Adrenal gland (tissue), 9 donors: ENCODE measurements at regions not wholly inside any gene's neighbourhood (a gene's known extent, or its start where the extent isn't known, plus 50 kb on each side); places are given as distances from the start of the nearest gene placed in this dataset.
"Not testable (repeated sequence)": the region's sequence is repeated elsewhere in the genome, so short reads cannot be mapped to it uniquely, and the experiment has no call there.

Source experiments
- DNase-seq, 7 donors: peaks; one replicate each; pipeline ENCODE4 v3.0.0-alpha.2; 2019 to 2020
- H3K27ac ChIP-seq, 5 donors: fragments of 200-600 bp; sonication (generic) in 4 of 5; 1 replicate in 3 of 5; 2 replicates in 2 of 5; pipeline versions ENCODE4 v1.5.1 to v1.8.0; 2016 to 2020; ENCODE audit warnings: mild to moderate bottlenecking in 1 of 5
- H3K27me3 ChIP-seq: fragments of 200-600 bp; 2 replicates; pipeline ENCODE4 v1.8.0; 2021
- H3K36me3 ChIP-seq, 2 donors: fragments of 200-600 bp; replicated peaks in 1 of 2; 1 replicate in 1 of 2; 2 replicates in 1 of 2; pipeline versions ENCODE4 v1.5.1 to v1.8.0; 2018 to 2022
- H3K4me1 ChIP-seq, 2 donors: fragments of 200-600 bp; replicated peaks in 1 of 2; 1 replicate in 1 of 2; 2 replicates in 1 of 2; pipeline versions ENCODE4 v1.5.1 to v1.8.0; 2018 to 2021
- H3K4me3 ChIP-seq, 4 donors: fragments of 200-600 bp; sonication (generic) in 3 of 4; one replicate each; pipeline ENCODE4 v1.5.1; 2016 to 2018
- H3K9me3 ChIP-seq, 3 donors: fragments of 200-600 bp; sonication (generic) in 1 of 3; replicated peaks in 1 of 3; 1 replicate in 2 of 3; 2 replicates in 1 of 3; pipeline versions ENCODE4 v1.5.1 to v1.8.0; 2016 to 2021
- CTCF ChIP-seq, 6 experiments: fragments of 450-650 bp in 4 of 6; fragments of 200-600 bp in 2 of 6; sonication (generic) in 1 of 6; IDR thresholded peaks; 1 replicate in 5 of 6; 2 replicates in 1 of 6; pipeline versions ENCODE4 v1.5.1 to v1.8.0; 2016 to 2021; ENCODE audit warnings: antibody characterized with exemption in 6 of 6, mild to moderate bottlenecking in 2 of 6, moderate library complexity in 1 of 6
- POLR2A ChIP-seq, 2 donors: fragments of 450-650 bp; IDR thresholded peaks; one replicate each; pipeline ENCODE4 v1.6.1; 2017; ENCODE audit warnings: antibody characterized with exemption in 2 of 2, mild to moderate bottlenecking in 2 of 2, moderate library complexity in 1 of 2
- WGBS, 4 donors: extraction: QIAGEN DNeasy Blood & Tissue Kit in 2 of 4; methylation state at CpG; one replicate each; pipeline versions ENCODE4 v1.1.5 to v1.1.7; 2013 to 2017; 5-methylcytosine and 5-hydroxymethylcytosine counted together
- intact Hi-C, 2 donors: fragments of 100-400 bp; cut with DNase I; formaldehyde crosslinking; loops; one replicate each; pipeline versions ENCODE4 v1.14.1 to v1.15.0; 2022 to 2023
- donor health status: healthy with polysubstance abuse.
- donor health status: Bipolar disorder and iron deficiency.
- donor health status: DM: yes; HTN: yes; CAD: no.
- donor health status: DM: no; HTN: no; CAD: no.
- donor health status: DM: no; HTN: no; CAD: no.

- H3K9me3 ChIP-seq: no peaks in the 10 kb centered on the region
- H3K27ac ChIP-seq: no peak overlapping the region
- 79 to 86% (median 84%) methylated on average over 14 of the region's 14 CpGs for WGBS, 4 donors
- intact Hi-C loops: no loop called here
- no peak overlapping the region for H3K4me3 ChIP-seq
- no peaks in the 10 kb centered on the region for H3K36me3 ChIP-seq
- TF ChIP-seq POLR2A (IDR thresholded peaks at IDR 0.05): no peak
- TF ChIP-seq CTCF (IDR thresholded peaks at IDR 0.05): no peak
- no peaks in the 10 kb centered on the region for H3K4me1 ChIP-seq
- H3K27me3 ChIP-seq: peaks cover 6% of the 10 kb centered on the region
- no peak for DNase-seq
These were observed 70.9 kb upstream of the PPP1R26 start for GRCh38 chr9:135408476-135409254.

DNA sequence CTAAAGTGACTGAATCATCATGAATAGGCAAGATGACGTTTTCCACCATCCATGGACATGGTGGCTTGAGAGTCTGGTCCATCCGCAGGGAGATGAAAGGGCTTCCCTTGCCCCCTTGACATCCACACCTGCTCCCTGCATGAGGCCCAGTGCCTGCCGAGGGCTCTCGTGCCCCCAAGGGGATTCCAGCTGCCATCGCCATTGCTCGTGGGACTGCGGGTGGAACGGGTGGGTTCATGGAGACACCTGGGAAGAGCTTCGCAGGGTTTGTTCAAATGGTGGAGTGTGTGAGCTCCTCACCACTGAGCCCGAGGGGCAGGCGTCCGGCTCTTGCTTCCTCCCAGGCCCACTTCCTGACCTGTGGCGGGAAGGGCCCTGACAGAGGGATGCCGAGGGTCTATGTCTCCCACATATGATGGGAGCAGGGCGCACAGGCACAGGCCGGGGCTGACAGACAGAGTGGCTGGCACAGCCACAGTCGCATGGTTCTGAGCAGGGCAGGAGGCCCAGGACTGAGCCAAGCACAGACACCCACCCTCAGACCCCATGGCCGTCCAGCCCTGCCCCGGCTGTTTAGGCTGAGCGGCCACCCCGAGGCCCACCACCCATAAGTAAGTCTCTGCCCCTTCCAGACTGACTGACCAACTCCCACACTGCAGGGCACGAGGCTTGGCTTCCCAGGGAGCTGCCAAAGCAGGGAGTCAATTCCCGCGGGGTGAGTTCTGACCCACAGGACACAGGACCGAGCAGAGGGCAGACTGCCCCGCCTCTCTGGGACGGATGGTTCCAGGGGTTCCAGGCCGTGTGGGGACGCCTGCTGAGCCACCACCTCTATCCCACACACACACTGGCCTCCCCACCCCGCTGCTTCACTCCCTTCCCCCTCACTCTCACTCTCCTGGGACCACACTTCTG lies 70.0 kb upstream of the PPP1R26 start:
- intact Hi-C loops: loop anchor here (5.0 kb wide), 2 partner anchors 322 to 707 kb away; partner anchors contain the start of gene OLFM1 (in 1 of the 2)

DNA sequence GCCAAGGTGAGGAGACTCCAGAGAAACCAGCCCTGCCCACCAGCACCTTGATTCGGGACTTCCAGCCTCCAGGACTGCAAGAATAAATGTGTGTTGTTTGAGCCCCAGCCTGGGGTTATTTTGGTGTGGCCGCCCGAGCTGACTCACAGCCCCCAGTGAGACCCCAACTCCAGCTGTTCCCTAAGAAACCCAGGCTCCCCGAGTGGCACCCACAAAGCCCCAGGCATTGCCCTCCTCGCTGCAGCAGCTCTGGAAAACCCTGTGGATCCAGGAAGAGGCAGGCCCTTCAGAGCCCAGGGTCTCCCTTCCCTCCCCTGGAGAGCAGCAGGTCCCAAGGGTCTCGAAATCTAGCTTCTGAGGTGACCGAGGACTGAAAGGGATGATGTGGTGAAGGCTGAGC lies 69.2 kb upstream of the PPP1R26 start:
- Histone ChIP-seq H3K4me1 (no peaks in the 10 kb centered on the region), H3K4me3 (no peak overlapping the region), H3K27ac (no peak overlapping the region), H3K27me3 (peaks cover 6% of the 10 kb centered on the region), H3K9me3 (no peaks in the 10 kb centered on the region), H3K36me3 (no peaks in the 10 kb centered on the region)
- intact Hi-C loops: loop anchor here (5.0 kb wide), 2 partner anchors 323 to 708 kb away; partner anchors contain the start of gene OLFM1 (in 1 of the 2)
- DNase-seq: no peak
- TF ChIP-seq CTCF (IDR thresholded peaks at IDR 0.05) (no peak), POLR2A (IDR thresholded peaks at IDR 0.05) (no peak)
- 76 to 84% (median 79%) methylated on average over 3 to 7 of the region's 7 CpGs for WGBS, 4 donors

More for the DNA sequence above, 70.0 kb upstream of the PPP1R26 start:
- no peak for TF ChIP-seq POLR2A (IDR thresholded peaks at IDR 0.05)
- no peak for TF ChIP-seq CTCF (IDR thresholded peaks at IDR 0.05)
- DNase-seq: no peak
- peaks cover 6% of the 10 kb centered on the region for H3K27me3 ChIP-seq
- no peak overlapping the region for H3K4me3 ChIP-seq
- no peaks in the 10 kb centered on the region for H3K4me1 ChIP-seq
- H3K36me3 ChIP-seq: no peaks in the 10 kb centered on the region
- 80 to 88% (median 83%) methylated on average over 20 to 30 of the region's 30 CpGs for WGBS, 4 donors
- no peak overlapping the region for H3K27ac ChIP-seq
- no peaks in the 10 kb centered on the region for H3K9me3 ChIP-seq

DNA sequence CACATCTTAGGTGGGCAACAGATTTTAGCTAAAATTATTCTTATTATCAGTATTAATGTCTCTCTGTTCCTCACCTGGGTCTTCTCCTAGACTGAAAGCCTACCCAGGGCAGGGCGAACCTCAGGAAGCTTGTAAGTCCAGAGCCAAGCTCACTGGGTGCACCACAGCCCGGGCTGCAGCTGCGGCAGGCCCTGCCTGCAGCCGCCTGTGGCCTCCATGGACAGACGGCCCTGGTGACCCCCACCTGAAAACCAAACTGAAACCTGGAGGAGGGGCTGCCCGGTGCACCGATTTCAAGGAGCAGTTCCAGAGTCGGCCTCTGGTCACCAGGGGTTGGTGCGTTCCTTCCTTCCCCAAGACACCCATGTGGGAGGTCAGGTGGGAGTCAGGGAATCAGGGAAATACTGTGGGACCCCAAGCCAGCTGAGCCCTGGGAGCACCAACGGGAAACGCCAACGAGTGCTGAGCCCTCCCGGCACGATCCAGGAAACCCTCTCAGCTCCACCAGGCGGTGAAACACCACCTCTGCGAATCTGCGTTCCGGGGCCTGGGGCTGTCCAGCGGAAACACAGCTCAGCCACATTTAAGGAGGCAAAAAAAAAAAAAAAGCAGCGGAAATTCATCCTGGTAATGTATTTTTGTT lies 68.6 kb upstream of the PPP1R26 start:
- TF ChIP-seq CTCF (IDR thresholded peaks at IDR 0.05): no peak
- no peak for TF ChIP-seq POLR2A (IDR thresholded peaks at IDR 0.05)
- Histone ChIP-seq H3K4me3 (no peak overlapping the region), H3K36me3 (no peaks in the 10 kb centered on the region), H3K9me3 (no peaks in the 10 kb centered on the region), H3K4me1 (no peaks in the 10 kb centered on the region), H3K27me3 (peaks cover 6% of the 10 kb centered on the region), H3K27ac (no peak overlapping the region)
- intact Hi-C loops: loop anchor here (5.0 kb wide), 2 partner anchors 324 to 709 kb away; partner anchors contain the start of gene OLFM1 (in 1 of the 2)
- 79 to 85% (median 80%) methylated on average over 15 to 20 of the region's 20 CpGs for WGBS, 4 donors
- no peak for DNase-seq

- not testable (repeated sequence) for H3K4me3 ChIP-seq, DNase-seq, H3K9me3 ChIP-seq, H3K27ac ChIP-seq, H3K36me3 ChIP-seq, H3K4me1 ChIP-seq, H3K27me3 ChIP-seq
- intact Hi-C loops: loop anchor here (2.0 to 5.0 kb wide), 3 partner anchors 324 to 709 kb away; partner anchors contain the start of gene OLFM1 (in 2 of the 2)
- WGBS, 4 donors: 87 to 92% (median 89%) methylated on average over 7 of the region's 7 CpGs
These were observed 68.0 kb upstream of the PPP1R26 start for GRCh38 chr9:135411605-135412004.
